Heart right ventricle (tissue), 16 donors: ENCODE measurements at regions not wholly inside any gene's neighbourhood (a gene's known extent, or its start where the extent isn't known, plus 50 kb on each side); places are given as distances from the start of the nearest gene placed in this dataset.

Source experiments
- ATAC-seq, 8 donors: fragments of 200-7000 bp; cut with Tn5 transposase; one replicate each; pipeline ENCODE4 v1.9.1; 2020; ENCODE audit warnings: mild to moderate bottlenecking in 8 of 8, moderate library complexity in 8 of 8, moderate number of reproducible peaks in 1 of 8
- DNase-seq, 2 donors: peaks; one replicate each; pipeline ENCODE4 v3.0.0-alpha.2; 2020
- H3K27ac ChIP-seq, 10 donors: fragments of 200-600 bp; sonication (generic) in 2 of 10; one replicate each; pipeline versions ENCODE4 v1.5.0 to v1.8.0; 2020 to 2022; ENCODE audit warnings: mild to moderate bottlenecking in 3 of 10
- H3K27me3 ChIP-seq, 7 donors: fragments of 200-600 bp; one replicate each; pipeline ENCODE4 v1.8.0; 2021 to 2022; ENCODE audit warnings: mild to moderate bottlenecking in 2 of 7
- H3K36me3 ChIP-seq, 9 donors: fragments of 200-600 bp; sonication (generic) in 1 of 9; one replicate each; pipeline versions ENCODE4 v1.5.0 to v1.8.0; 2020 to 2022; ENCODE audit warnings: mild to moderate bottlenecking in 2 of 9
- H3K4me1 ChIP-seq, 9 donors: fragments of 200-600 bp; sonication (generic) in 1 of 9; one replicate each; pipeline versions ENCODE4 v1.5.0 to v1.8.0; 2020 to 2022; ENCODE audit warnings: mild to moderate bottlenecking in 4 of 9
- H3K4me3 ChIP-seq, 10 donors: fragments of 200-600 bp; sonication (generic) in 2 of 10; one replicate each; pipeline versions ENCODE4 v1.5.0 to v1.8.0; 2020 to 2022; ENCODE audit warnings: mild to moderate bottlenecking in 7 of 10, moderate library complexity in 2 of 10
- H3K9me3 ChIP-seq, 11 donors: fragments of 200-600 bp in 10 of 11; sonication (generic) in 2 of 11; one replicate each; pipeline versions ENCODE4 v1.5.0 to v1.8.0; 2013 to 2022; ENCODE audit warnings: mild to moderate bottlenecking in 2 of 11, control low read depth in 1 of 11, moderate library complexity in 1 of 11
- CTCF ChIP-seq, 9 donors: fragments of 200-600 bp; sonication (generic) in 2 of 9; IDR thresholded peaks; one replicate each; pipeline versions ENCODE4 v1.5.0 to v1.8.0; 2021 to 2022; ENCODE audit warnings: antibody characterized with exemption in 9 of 9, mild to moderate bottlenecking in 5 of 9, moderate library complexity in 1 of 9
- WGBS, 2 donors: extraction: QIAGEN DNeasy Blood & Tissue Kit; methylation state at CpG; one replicate each; pipeline ENCODE4 v1.1.7; 2013; ENCODE audit warnings: inconsistent platforms in 1 of 2; 5-methylcytosine and 5-hydroxymethylcytosine counted together
- intact Hi-C, 10 donors: fragments of 100-400 bp; cut with DNase I; formaldehyde crosslinking; loops; one replicate each; pipeline versions ENCODE4 v1.11.1 to v1.14.2; 2022
- donor health status: Arrhythmogenic right ventricular cardiomyopathy.
- donor health status: ischemic (EF 13 %, LVEDD 7.1; RV severe dilation, severe dysfunction).
- donor health status: healthy with polysubstance abuse.
- donor health status: DM: no; HTN: yes; CAD: no.
- donor health status: DM: no; HTN: no; CAD: no.
- donor health status: ischemic (EF 25% LVEDD 6.9; RV normal size, moderate dysfunction).
- donor health status: ischemic (EF 25% LVEDD 5.7; RV mildly dilated, moderate dysfunction).
- donor health status: healthy.
- donor health status: DM: yes; HTN: yes; CAD: no.
- donor health status: Ischemic cardiomyopathy.
- donor health status: ischemic (EF 35%, LVEDD 5.7; RV mildly dilated, moderate dysfunction).
- donor health status: nonischemic (EF 11% LVEDD 7.7; RV severe dilation, severe dysfunction).
- donor health status: DM: yes; HTN: yes; CAD: no.
- donor health status: PGD.
- donor health status: ischemic (EF 29% LVEDD 5.4; RV normal size, mild dysfunction).
- donor health status: nonischemic (EF 23%, LVEDD 6.1; RV moderate dilation, normal function).

GRCh38 chr5:166342402-166342801 is 1949.0 kb upstream of the WWC1 start:
- TF ChIP-seq CTCF (IDR thresholded peaks at IDR 0.05) = no peak
- Histone ChIP-seq H3K4me1 (no peaks in the 10 kb centered on the region), H3K27me3 (no peaks in the 10 kb centered on the region), H3K27ac (no peak overlapping the region), H3K36me3 (no peaks in the 10 kb centered on the region), H3K9me3 (peaks cover 0 to 3% (median 0%) of the 10 kb centered on the region in 11 donors), H3K4me3 (no peak overlapping the region)
- intact Hi-C loops = no loop called here
- DNase-seq (no peak), ATAC-seq (peak in 3 of 8 donors; percentile 25 to 65 (median 42))
- 57 to 67% methylated on average over 3 of the region's 3 CpGs for WGBS, 2 donors

GRCh38 chr5:166346726-166347374 is 1944.6 kb upstream of the WWC1 start:
- Histone ChIP-seq H3K4me1 (no peaks in the 10 kb centered on the region), H3K9me3 (no peaks in the 10 kb centered on the region), H3K27me3 (no peaks in the 10 kb centered on the region), H3K4me3 (no peak overlapping the region), H3K27ac (no peak overlapping the region), H3K36me3 (no peaks in the 10 kb centered on the region)
- intact Hi-C loops = no loop called here
- 33 to 38% methylated on average over 3 of the region's 3 CpGs for WGBS, 2 donors
- no peak for TF ChIP-seq CTCF (IDR thresholded peaks at IDR 0.05)
- ATAC-seq (no peak), DNase-seq (no peak)

GRCh38 chr5:166349046-166349445 is 1942.4 kb upstream of the WWC1 start:
- intact Hi-C loops = no loop called here
- no peak for ATAC-seq
- H3K36me3 ChIP-seq = no peaks in the 10 kb centered on the region
- 33 to 34% methylated on average over 1 of the region's 1 CpG for WGBS, 2 donors
- no peak for DNase-seq
- no peaks in the 10 kb centered on the region for H3K27me3 ChIP-seq
- no peak overlapping the region for H3K4me3 ChIP-seq
- H3K27ac ChIP-seq = no peak overlapping the region
- H3K9me3 ChIP-seq = no peaks in the 10 kb centered on the region
- H3K4me1 ChIP-seq = no peaks in the 10 kb centered on the region
- no peak for TF ChIP-seq CTCF (IDR thresholded peaks at IDR 0.05)

GRCh38 chr5:166353580-166353979 is 1937.9 kb upstream of the WWC1 start:
- Histone ChIP-seq H3K4me3 (no peak overlapping the region), H3K27ac (no peak overlapping the region), H3K9me3 (peaks cover 0 to 3% (median 0%) of the 10 kb centered on the region in 11 donors), H3K36me3 (no peaks in the 10 kb centered on the region), H3K4me1 (no peaks in the 10 kb centered on the region), H3K27me3 (no peaks in the 10 kb centered on the region)
- TF ChIP-seq CTCF (IDR thresholded peaks at IDR 0.05) = no peak
- DNase-seq (no peak), ATAC-seq (no peak)
- intact Hi-C loops = no loop called here
- WGBS, 2 donors = 31 to 51% methylated on average over 2 of the region's 2 CpGs
